HUES48 (cell line): ENCODE measurements at regions not wholly inside any gene's neighbourhood (a gene's known extent, or its start where the extent isn't known, plus 50 kb on each side); places are given as distances from the start of the nearest gene placed in this dataset.

Experiments
- H3K27ac ChIP-seq: one replicate; pipeline ENCODE4 v1.7.0; 2013; ENCODE audit warnings: low read depth, low read length, inconsistent platforms
- H3K27me3 ChIP-seq: 2 replicates; pipeline ENCODE4 v1.6.1; 2013; ENCODE audit warnings: mild to moderate bottlenecking, low read length; ENCODE audit not compliant: control insufficient read depth, insufficient read depth
- H3K36me3 ChIP-seq: 2 replicates; pipeline ENCODE4 v1.6.1; 2013; ENCODE audit warnings: low read length; ENCODE audit not compliant: control insufficient read depth, insufficient read depth
- H3K4me1 ChIP-seq: 2 replicates; pipeline ENCODE4 v1.6.1; 2013; ENCODE audit warnings: mild to moderate bottlenecking, low read length; ENCODE audit not compliant: control insufficient read depth, insufficient read depth
- H3K4me3 ChIP-seq: 2 replicates; pipeline ENCODE4 v1.5.1; 2013; ENCODE audit warnings: mild to moderate bottlenecking, low read depth, low read length
- H3K9ac ChIP-seq: 2 replicates; pipeline ENCODE4 v1.6.1; 2013; ENCODE audit warnings: mild to moderate bottlenecking, low read depth, low read length, moderate library complexity
- H3K9me3 ChIP-seq: 2 replicates; pipeline ENCODE4 v1.6.1; 2013; ENCODE audit warnings: low read length; ENCODE audit not compliant: control insufficient read depth, insufficient read depth

DNA sequence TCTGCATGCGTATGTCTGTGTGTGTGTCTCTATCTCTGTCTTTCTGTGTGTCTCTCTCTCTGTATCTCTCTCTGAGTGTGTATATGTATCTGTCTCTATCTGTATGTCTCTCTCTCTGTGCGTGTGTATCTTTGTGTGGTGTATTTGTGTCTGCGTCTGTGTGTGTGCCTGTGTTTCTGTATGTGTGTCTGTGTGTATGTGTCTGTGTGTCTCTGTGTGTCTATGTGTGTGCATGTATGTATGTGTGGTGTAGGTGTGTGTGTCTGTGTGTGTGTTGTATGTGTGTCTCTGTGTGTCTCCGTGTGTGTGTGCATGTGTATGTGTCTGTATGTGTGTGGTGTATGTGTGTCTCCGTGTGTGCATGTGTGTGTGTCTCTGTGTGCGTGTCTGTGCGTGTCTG, 243.0 kb upstream of the FOXQ1 start:
- Histone ChIP-seq H3K36me3 (no peaks in the 10 kb centered on the region), H3K9me3 (no peaks in the 10 kb centered on the region), H3K27ac (no peak overlapping the region), H3K9ac (no peak overlapping the region), H3K27me3 (no peaks in the 10 kb centered on the region; the same call in 1 of the 2 replicates), H3K4me3 (no peak overlapping the region), H3K4me1 (no peaks in the 10 kb centered on the region)

DNA sequence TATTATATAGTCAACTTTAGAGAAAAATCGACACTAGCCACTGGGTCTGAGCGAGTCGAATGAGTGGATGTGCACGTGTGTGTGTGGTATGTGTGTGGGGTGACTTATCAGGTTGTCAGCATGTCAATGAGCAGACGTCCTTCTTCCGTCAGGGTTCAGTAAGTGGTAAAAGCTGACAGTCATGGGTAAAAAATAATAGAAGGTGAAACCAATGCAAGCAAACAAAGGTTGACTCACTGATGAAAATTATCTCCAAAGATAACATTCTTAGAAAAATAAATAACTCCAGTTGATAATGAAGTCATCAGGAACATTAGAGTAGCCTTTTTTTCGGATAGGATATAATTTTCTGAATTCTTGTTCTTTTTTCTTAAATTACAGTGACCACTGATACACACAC, 243.8 kb upstream of the FOXQ1 start:
- H3K36me3 ChIP-seq: no peaks in the 10 kb centered on the region
- no peaks in the 10 kb centered on the region for H3K4me1 ChIP-seq
- no peaks in the 10 kb centered on the region for H3K9me3 ChIP-seq
- H3K4me3 ChIP-seq: no peak overlapping the region
- no peak overlapping the region for H3K27ac ChIP-seq
- H3K9ac ChIP-seq: no peak overlapping the region
- no peaks in the 10 kb centered on the region; the same call in 1 of the 2 replicates for H3K27me3 ChIP-seq

GRCh38 chr6:1067346-1067745, 244.6 kb upstream of the FOXQ1 start:
- Histone ChIP-seq H3K4me3 (no peak overlapping the region), H3K9ac (no peak overlapping the region), H3K9me3 (no peaks in the 10 kb centered on the region), H3K27me3 (no peaks in the 10 kb centered on the region; the same call in 1 of the 2 replicates), H3K27ac (no peak overlapping the region), H3K36me3 (no peaks in the 10 kb centered on the region), H3K4me1 (no peaks in the 10 kb centered on the region)

DNA sequence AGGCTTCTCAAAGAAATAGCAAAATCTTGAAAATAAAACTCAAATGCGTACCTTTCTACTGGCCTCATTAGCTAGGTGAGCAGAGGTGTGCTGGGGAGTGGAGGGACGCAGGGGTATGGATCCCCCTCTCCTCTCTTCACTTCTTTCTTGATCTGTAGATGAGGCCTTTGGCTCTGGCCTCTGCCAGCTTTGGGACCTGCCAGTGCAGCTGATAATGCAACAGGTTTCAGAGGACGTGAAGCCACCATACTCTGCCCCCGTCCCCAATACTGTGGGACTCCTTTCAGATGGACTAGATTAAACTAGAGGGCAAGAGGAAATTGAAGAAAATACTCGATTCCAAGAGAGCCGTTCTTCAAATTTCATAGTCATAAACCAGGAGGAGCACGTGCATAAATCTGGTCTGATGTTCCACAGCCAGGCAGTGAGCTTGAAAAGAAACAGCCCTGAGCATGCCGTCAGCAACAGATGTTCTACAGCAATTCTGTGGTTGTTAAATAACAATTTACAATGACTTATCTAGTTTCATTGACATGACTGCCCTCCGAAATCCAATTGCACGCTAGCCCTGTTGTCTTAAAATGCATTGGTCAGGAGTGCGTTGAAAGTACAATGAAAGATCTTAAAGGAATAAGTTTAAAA, 245.3 kb upstream of the FOXQ1 start:
- no peak overlapping the region for H3K9ac ChIP-seq
- no peaks in the 10 kb centered on the region for H3K9me3 ChIP-seq
- no peaks in the 10 kb centered on the region for H3K36me3 ChIP-seq
- H3K4me1 ChIP-seq: no peaks in the 10 kb centered on the region
- no peak overlapping the region for H3K27ac ChIP-seq
- H3K4me3 ChIP-seq: no peak overlapping the region
- H3K27me3 ChIP-seq: no peaks in the 10 kb centered on the region; the same call in 1 of the 2 replicates

DNA sequence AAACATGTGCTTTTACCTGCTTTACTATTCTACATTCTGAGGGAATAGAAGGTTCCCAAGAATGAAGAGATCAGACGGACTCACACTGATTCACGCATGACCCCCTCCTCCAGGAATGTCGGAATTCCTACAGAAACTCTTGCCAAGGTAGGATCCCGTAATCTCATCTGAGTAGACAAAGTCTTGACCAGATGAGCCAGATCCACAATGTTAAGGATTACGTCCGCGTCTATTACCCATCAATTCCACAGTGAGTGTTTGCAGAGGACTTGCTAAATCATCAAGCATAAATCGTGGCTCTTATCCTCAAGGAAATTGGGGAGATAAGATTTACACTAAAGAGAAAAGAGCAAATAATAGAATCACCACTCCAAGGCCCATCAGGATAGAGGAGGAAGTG, 245.9 kb upstream of the FOXQ1 start:
- H3K9ac ChIP-seq: no peak overlapping the region
- H3K27ac ChIP-seq: no peak overlapping the region
- no peaks in the 10 kb centered on the region for H3K4me1 ChIP-seq
- H3K27me3 ChIP-seq: no peaks in the 10 kb centered on the region; the same call in 1 of the 2 replicates
- H3K36me3 ChIP-seq: no peaks in the 10 kb centered on the region
- H3K4me3 ChIP-seq: no peak overlapping the region
- H3K9me3 ChIP-seq: no peaks in the 10 kb centered on the region

- no peaks in the 10 kb centered on the region for H3K9me3 ChIP-seq
- H3K27me3 ChIP-seq: no peaks in the 10 kb centered on the region; the same call in 1 of the 2 replicates
- H3K36me3 ChIP-seq: no peaks in the 10 kb centered on the region
- H3K27ac ChIP-seq: no peak overlapping the region
- H3K4me1 ChIP-seq: no peaks in the 10 kb centered on the region
- no peak overlapping the region for H3K4me3 ChIP-seq
- no peak overlapping the region for H3K9ac ChIP-seq
Observed at GRCh38 chr6:1063671-1064355, 248.1 kb upstream of the FOXQ1 start.

- no peaks in the 10 kb centered on the region; the same call in 1 of the 2 replicates for H3K27me3 ChIP-seq
Observed at GRCh38 chr6:1062786-1063545, 248.9 kb upstream of the FOXQ1 start.

DNA sequence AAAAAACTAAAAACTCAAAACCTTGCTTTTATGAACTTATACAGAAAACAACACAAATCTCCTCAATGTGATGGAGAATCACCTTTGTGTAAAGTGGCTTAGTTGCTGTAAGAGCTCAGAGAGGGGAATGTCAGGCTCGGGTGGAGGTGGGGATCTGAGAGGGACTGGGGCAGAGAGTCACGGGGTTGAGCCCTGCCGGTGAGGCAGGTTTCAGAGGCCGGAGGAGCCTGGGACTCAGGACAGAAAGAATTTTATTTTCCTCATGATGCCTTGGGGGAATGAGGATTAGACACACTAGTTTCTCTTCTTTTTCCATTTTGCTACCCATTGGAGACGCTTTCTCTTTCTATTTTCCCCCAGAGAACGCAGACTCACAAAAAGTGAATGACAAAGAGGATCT, 252.3 kb upstream of the FOXQ1 start:
- Histone ChIP-seq H3K9me3 (no peaks in the 10 kb centered on the region), H3K27me3 (no peaks in the 10 kb centered on the region; the same call in 1 of the 2 replicates), H3K4me3 (no peak overlapping the region), H3K36me3 (no peaks in the 10 kb centered on the region), H3K9ac (no peak overlapping the region), H3K4me1 (no peaks in the 10 kb centered on the region; the same call in 1 of the 2 replicates), H3K27ac (no peak overlapping the region)

More at GRCh38 chr6:1062786-1063545, 248.9 kb upstream of the FOXQ1 start:
- H3K36me3 ChIP-seq: no peaks in the 10 kb centered on the region
- H3K4me1 ChIP-seq: no peaks in the 10 kb centered on the region
- H3K4me3 ChIP-seq: no peak overlapping the region
- H3K9me3 ChIP-seq: no peaks in the 10 kb centered on the region
- no peak overlapping the region for H3K9ac ChIP-seq
- H3K27ac ChIP-seq: no peak overlapping the region

DNA sequence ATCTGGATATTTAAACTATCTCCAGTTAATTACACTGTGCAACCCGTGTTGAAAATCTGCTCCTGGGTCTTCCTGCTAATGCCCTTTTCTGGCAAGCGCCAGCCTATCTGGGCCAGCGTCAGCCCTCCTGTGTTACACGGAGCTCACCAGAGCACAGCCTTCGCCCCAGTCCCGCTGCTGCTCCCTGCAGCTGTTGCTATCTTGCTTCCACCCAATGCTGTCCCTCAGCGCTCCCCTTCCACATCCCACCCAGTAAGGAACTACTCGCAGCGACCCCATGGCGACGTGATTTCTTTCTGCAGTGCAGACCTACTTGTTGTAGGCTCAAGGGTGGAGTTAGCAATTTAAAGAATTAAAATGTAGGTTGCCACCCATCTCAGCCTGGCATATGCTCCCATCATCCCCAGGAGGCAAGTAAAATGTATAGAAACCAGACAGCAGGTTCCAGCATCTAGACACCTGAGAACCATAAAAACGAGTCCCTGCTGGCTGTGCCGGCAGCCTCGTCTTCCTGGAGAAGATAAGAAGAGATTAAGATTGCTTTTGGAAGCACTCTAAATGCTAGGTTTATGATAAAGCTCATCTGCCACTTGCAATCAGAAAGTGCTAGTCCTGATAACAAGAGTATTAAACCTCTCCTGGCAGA, 254.3 kb upstream of the FOXQ1 start:
- Histone ChIP-seq H3K9me3 (no peaks in the 10 kb centered on the region), H3K27me3 (no peaks in the 10 kb centered on the region), H3K36me3 (no peaks in the 10 kb centered on the region), H3K4me1 (no peaks in the 10 kb centered on the region; the same call in 1 of the 2 replicates), H3K4me3 (no peak overlapping the region), H3K27ac (no peak overlapping the region), H3K9ac (no peak overlapping the region)

- H3K9ac ChIP-seq: no peak overlapping the region
Observed at GRCh38 chr6:1055015-1055921, 256.6 kb upstream of the FOXQ1 start.

More at GRCh38 chr6:1055015-1055921, 256.6 kb upstream of the FOXQ1 start:
- Histone ChIP-seq H3K4me3 (no peak overlapping the region), H3K9me3 (no peaks in the 10 kb centered on the region), H3K27ac (no peak overlapping the region), H3K36me3 (no peaks in the 10 kb centered on the region), H3K4me1 (no peaks in the 10 kb centered on the region; the same call in 1 of the 2 replicates), H3K27me3 (no peaks in the 10 kb centered on the region)
